IMR-90 (cell line): ENCODE measurements at regions not wholly inside any gene's neighbourhood (a gene's known extent, or its start where the extent isn't known, plus 50 kb on each side); places are given as distances from the start of the nearest gene placed in this dataset.

Experiments used
- ATAC-seq: fragments of 200-7000 bp; cut with Tn5 transposase; 2 replicates; pipeline ENCODE4 v1.9.1; 2020; ENCODE audit warnings: low read depth, mild to moderate bottlenecking, moderate library complexity
- BruUV-seq: library from RNA; stranded (reverse); fragments of 400-500 nt; replicated peaks from 2 replicates; lab custom pipeline; 2021; lab: Mats Ljungman, UMichigan
- CTCF ChIA-PET: fragments of 300-600 bp; formaldehyde crosslinking; extraction: SDS; loops from one replicate; lab custom pipeline; 2021; ENCODE audit warnings: antibody characterized with exemption; lab: Yijun Ruan, JAX
- POLR2A ChIA-PET: fragments of 300-600 bp; sonication (Branson Sonifier 250); formaldehyde crosslinking; loops from one replicate; lab custom pipeline; 2022; ENCODE audit warnings: antibody characterized with exemption; ENCODE audit not compliant: unreplicated experiment; lab: Charles Lee
- DNase-seq: peaks from one replicate; pipeline ENCODE4 v3.0.0; 2013
- H2AFZ ChIP-seq: replicated peaks from 2 replicates; pipeline ENCODE3; 2013; ENCODE audit warnings: low read length, mild to moderate bottlenecking; ENCODE audit not compliant: poor library complexity
- H2AK5ac ChIP-seq: 2 replicates; pipeline ENCODE4 v1.6.1; 2013; ENCODE audit warnings: low read depth, low read length, inconsistent platforms
- H2AK9ac ChIP-seq: replicated peaks from 2 replicates; pipeline ENCODE3; 2013; ENCODE audit warnings: mild to moderate bottlenecking, low read depth, low read length, moderate library complexity; ENCODE audit not compliant: poor library complexity
- H2BK120ac ChIP-seq: 2 replicates; pipeline ENCODE4 v1.6.1; 2013; ENCODE audit warnings: low read depth, low read length, inconsistent platforms
- H2BK15ac ChIP-seq: 3 replicates; pipeline ENCODE4 v1.6.1; 2013; ENCODE audit warnings: low read depth, low read length, inconsistent platforms
- H2BK20ac ChIP-seq: 2 replicates; pipeline ENCODE4 v1.6.1; 2013; ENCODE audit warnings: low read depth, mild to moderate bottlenecking, inconsistent platforms, low read length, moderate library complexity
- H2BK5ac ChIP-seq: 2 replicates; pipeline ENCODE4 v1.6.1; 2013; ENCODE audit warnings: mild to moderate bottlenecking, low read depth, low read length, inconsistent platforms; ENCODE audit not compliant: poor library complexity, severe bottlenecking
- H3K14ac ChIP-seq: replicated peaks from 2 replicates; pipeline ENCODE4 v1.6.1; 2013; ENCODE audit warnings: low read depth, low read length, inconsistent platforms
- H3K18ac ChIP-seq: 2 replicates; pipeline ENCODE4 v1.6.1; 2013; ENCODE audit warnings: low read depth, low read length, control low read depth
- H3K23ac ChIP-seq: 2 replicates; pipeline ENCODE4 v1.6.1; 2013; ENCODE audit warnings: low read depth, low read length, inconsistent platforms
- H3K27ac ChIP-seq: 2 replicates; pipeline ENCODE4 v1.5.1; 2013; ENCODE audit warnings: mild to moderate bottlenecking, control low read depth, low read length; ENCODE audit not compliant: insufficient read depth
- H3K27me3 ChIP-seq: 2 replicates; pipeline ENCODE4 v1.6.1; 2013; ENCODE audit warnings: low read length; ENCODE audit not compliant: control insufficient read depth, insufficient read depth
- H3K36me3 ChIP-seq: 2 replicates; pipeline ENCODE4 v1.6.1; 2013; ENCODE audit warnings: low read length, mixed read lengths; ENCODE audit not compliant: control insufficient read depth, insufficient read depth
- H3K4ac ChIP-seq: 2 replicates; pipeline ENCODE4 v1.6.1; 2013; ENCODE audit warnings: low read depth, low read length, inconsistent platforms
- H3K4me1 ChIP-seq: 2 replicates; pipeline ENCODE4 v1.6.1; 2013; ENCODE audit warnings: low read length, mixed read lengths; ENCODE audit not compliant: control insufficient read depth, insufficient read depth
- H3K4me2 ChIP-seq: 2 replicates; pipeline ENCODE4 v1.6.1; 2013; ENCODE audit warnings: low read depth, mild to moderate bottlenecking, control low read depth, low read length, moderate library complexity
- H3K4me3 ChIP-seq: 2 replicates; pipeline ENCODE4 v1.5.1; 2013; ENCODE audit warnings: low read depth, mild to moderate bottlenecking, control low read depth, low read length, moderate library complexity; ENCODE audit not compliant: insufficient read depth
- H3K56ac ChIP-seq: 2 replicates; pipeline ENCODE4 v1.6.1; 2013; ENCODE audit warnings: low read length, inconsistent platforms; ENCODE audit not compliant: insufficient read depth; ENCODE audit errors: extremely low read depth
- H3K79me1 ChIP-seq, 2 experiments: 2 replicates each; pipeline ENCODE4 v1.6.1; 2013; ENCODE audit warnings: low read length in 2 of 2, inconsistent platforms in 1 of 2, low read depth in 1 of 2
- H3K9ac ChIP-seq: 2 replicates; pipeline ENCODE4 v1.6.1; 2013; ENCODE audit warnings: low read depth, low read length, control low read depth
- H3K9me1 ChIP-seq: 2 replicates; pipeline ENCODE4 v1.6.1; 2013; ENCODE audit warnings: low read length, inconsistent platforms; ENCODE audit not compliant: insufficient read depth
- H3K9me3 ChIP-seq: 2 replicates; pipeline ENCODE4 v1.6.1; 2013; ENCODE audit warnings: low read length; ENCODE audit not compliant: control insufficient read depth, insufficient read depth
- H4K20me1 ChIP-seq: 2 replicates; pipeline ENCODE4 v1.6.1; 2013; ENCODE audit warnings: low read length, inconsistent platforms; ENCODE audit not compliant: insufficient read depth
- H4K5ac ChIP-seq: 2 replicates; pipeline ENCODE4 v1.6.1; 2013; ENCODE audit warnings: mild to moderate bottlenecking, low read depth, low read length, control low read depth
- H4K8ac ChIP-seq, 2 experiments: 2 replicates each; pipeline ENCODE4 v1.6.1; 2013; ENCODE audit warnings: low read depth in 2 of 2, low read length in 2 of 2, control low read depth in 1 of 2, inconsistent platforms in 1 of 2
- H4K91ac ChIP-seq: 2 replicates; pipeline ENCODE4 v1.6.1; 2013; ENCODE audit warnings: low read depth, low read length, inconsistent platforms; ENCODE audit not compliant: insufficient read depth
- BHLHE40 ChIP-seq: fragments of 150-350 bp; IDR thresholded peaks from 2 replicates; pipeline ENCODE4 v1.6.1; 2016; ENCODE audit warnings: mild to moderate bottlenecking, low read depth, low read length
- CEBPB ChIP-seq: IDR thresholded peaks from 2 replicates; pipeline ENCODE4 v1.6.1; 2012; ENCODE audit warnings: low read depth, low read length, improper control_type of control experiment
- CHD1 ChIP-seq: IDR thresholded peaks from 2 replicates; pipeline ENCODE4 v1.6.1; 2012; ENCODE audit warnings: low read depth, low read length, improper control_type of control experiment
- ELK1 ChIP-seq: fragments of 150-350 bp; IDR thresholded peaks from 2 replicates; pipeline ENCODE4 v1.6.1; 2016; ENCODE audit warnings: low read depth, mild to moderate bottlenecking, low read length, moderate library complexity, borderline replicate concordance
- FOS ChIP-seq: fragments of 150-350 bp; IDR thresholded peaks from 2 replicates; pipeline ENCODE4 v1.6.1; 2016; ENCODE audit warnings: low read depth, low read length
- MAFK ChIP-seq: IDR thresholded peaks from 2 replicates; pipeline ENCODE4 v1.6.1; 2012; ENCODE audit warnings: low read depth, low read length, improper control_type of control experiment
- MAZ ChIP-seq: IDR thresholded peaks from 2 replicates; pipeline ENCODE4 v1.6.1; 2012; ENCODE audit warnings: low read depth, mild to moderate bottlenecking, low read length, improper control_type of control experiment, moderate library complexity, borderline replicate concordance
- MXI1 ChIP-seq: IDR thresholded peaks from 2 replicates; pipeline ENCODE4 v1.6.1; 2012; ENCODE audit warnings: low read depth, mild to moderate bottlenecking, low read length, moderate library complexity, borderline replicate concordance
- NFE2L2 ChIP-seq: fragments of 150-350 bp; IDR thresholded peaks from 2 replicates; pipeline ENCODE4 v1.6.1; 2016; ENCODE audit warnings: low read depth, mild to moderate bottlenecking, low read length
- POLR2A ChIP-seq: IDR thresholded peaks from 2 replicates; pipeline ENCODE4 v1.6.1; 2012; ENCODE audit warnings: mild to moderate bottlenecking, low read depth, low read length
- RAD21 ChIP-seq: IDR thresholded peaks from 2 replicates; pipeline ENCODE4 v1.6.1; 2012; ENCODE audit warnings: low read length, improper control_type of control experiment
- RCOR1 ChIP-seq: IDR thresholded peaks from 2 replicates; pipeline ENCODE4 v1.6.1; 2012; ENCODE audit warnings: mild to moderate bottlenecking, low read length, improper control_type of control experiment; ENCODE audit not compliant: insufficient replicate concordance
- RFX5 ChIP-seq: IDR thresholded peaks from 2 replicates; pipeline ENCODE4 v1.8.0; 2012; ENCODE audit warnings: low read depth, mild to moderate bottlenecking, low read length, moderate library complexity
- SMC3 ChIP-seq: fragments of 150-350 bp; IDR thresholded peaks from 2 replicates; pipeline ENCODE4 v1.6.1; 2016; ENCODE audit warnings: low read depth, mild to moderate bottlenecking, antibody characterized with exemption, low read length, moderate library complexity
- USF2 ChIP-seq: fragments of 150-350 bp; IDR thresholded peaks from 2 replicates; pipeline ENCODE4 v1.6.1; 2017; ENCODE audit warnings: mild to moderate bottlenecking, antibody characterized with exemption, low read length, low read depth
- WGBS, 2 experiments: methylation state at CpG; one replicate each; pipeline versions ENCODE4 v1.1.5 to v1.1.7; 2013; ENCODE audit warnings: missing lambda C conversion rate in 2 of 2; ENCODE audit not compliant: insufficient read length in 1 of 2; ENCODE audit errors: extremely low coverage in 2 of 2; 5-methylcytosine and 5-hydroxymethylcytosine counted together
- dilution Hi-C: fragments of 300-500 bp; cut with HindIII; formaldehyde crosslinking; loops from one replicate; pipeline ENCODE4 v1.14.3; 2018; ENCODE audit warnings: low sequenced_read_pairs; ENCODE audit not compliant: unreplicated experiment
- in situ Hi-C: fragments of 300-500 bp; cut with MboI; formaldehyde crosslinking; loops from 3 replicates; pipeline ENCODE4 v1.14.3; 2019; ENCODE audit warnings: low sequenced_read_pairs, inconsistent platforms, mixed read lengths
- intact Hi-C: fragments of 100-400 bp; cut with micrococcal nuclease; formaldehyde crosslinking; loops from 2 replicates; pipeline ENCODE4 v1.10.0; 2022
- TF ChIP-seq, protein P1 (sequence below): conservative IDR thresholded peaks from 2 replicates; pipeline ENCODE4 v1.5.1; 2012; ENCODE audit warnings: mild to moderate bottlenecking, low read depth, low read length, improper control_type of control experiment

DNA sequence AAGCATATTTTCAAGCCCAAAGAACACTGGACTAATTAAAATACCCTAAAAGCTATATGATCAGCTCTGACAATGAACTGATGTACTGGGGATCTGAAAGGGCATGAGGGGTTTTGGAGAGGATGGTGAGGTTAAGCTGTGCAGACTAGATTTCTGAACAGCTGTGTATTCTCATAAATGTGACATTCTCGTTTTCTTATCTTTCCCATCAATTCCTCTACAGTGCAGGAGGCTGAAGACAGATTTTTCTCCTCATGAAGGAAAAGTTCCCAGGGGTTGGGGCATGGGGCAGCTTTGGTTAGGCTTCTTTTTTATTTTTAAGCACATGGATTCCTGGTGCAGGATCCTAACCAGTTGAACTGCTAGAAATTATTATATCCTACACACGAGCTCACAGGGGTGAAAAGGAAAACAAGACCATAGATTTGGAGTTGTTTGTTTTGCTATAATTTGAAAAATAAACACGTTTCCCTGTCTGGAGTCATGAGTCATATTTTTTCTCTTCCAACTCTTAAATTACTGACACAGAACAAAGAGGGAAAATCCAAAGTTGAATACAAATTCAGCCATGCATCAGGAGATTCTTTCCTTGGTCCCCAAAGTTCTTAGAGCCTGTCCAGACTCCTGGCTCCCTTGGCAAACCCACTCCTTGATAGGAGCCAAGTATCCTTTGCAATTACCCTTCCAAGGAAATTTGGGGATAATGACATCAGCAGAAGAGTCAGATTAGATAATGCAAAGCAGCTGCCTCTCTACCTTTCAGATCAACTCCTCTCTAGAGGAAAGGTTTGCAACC lies 147.7 kb upstream of the NPVF start:
- Histone ChIP-seq H4K8ac (no peak overlapping the region), H4K91ac (no peak overlapping the region), H3K9ac (no peak overlapping the region), H3K9me1 (no peaks in the 10 kb centered on the region), H3K4me1 (no peaks in the 10 kb centered on the region), H4K5ac (no peak overlapping the region), H3K79me1 (no peaks in the 10 kb centered on the region), H3K36me3 (no peaks in the 10 kb centered on the region), H2AK9ac (no peak overlapping the region), H2BK20ac (no peak overlapping the region), H2BK120ac (no peak overlapping the region), H3K4me2 (no peak overlapping the region), H2BK5ac (no peak overlapping the region), H3K9me3 (no peaks in the 10 kb centered on the region), H2AFZ (no peak overlapping the region), H3K27ac (no peak overlapping the region), H3K4me3 (no peak overlapping the region), H3K18ac (no peak overlapping the region), H3K27me3 (no peaks in the 10 kb centered on the region), H2BK15ac (no peak overlapping the region), H3K23ac (no peak overlapping the region), H4K20me1 (no peaks in the 10 kb centered on the region), H2AK5ac (no peak overlapping the region), H3K4ac (no peak overlapping the region), H3K56ac (no peak overlapping the region), H3K14ac (no peak overlapping the region)
- DNase-seq (no peak), ATAC-seq (no peak)
- TF ChIP-seq CHD1 (no peak), MAFK (no peak), POLR2A (no peak), CEBPB (no peak), USF2 (no peak), RCOR1 (no peak), MAZ (no peak), FOS (no peak), ELK1 (no peak), SMC3 (no peak), MXI1 (no peak), RFX5 (no peak), NFE2L2 (no peak), RAD21 (no peak), BHLHE40 (no peak)
- TF ChIP-seq, protein P1, sequence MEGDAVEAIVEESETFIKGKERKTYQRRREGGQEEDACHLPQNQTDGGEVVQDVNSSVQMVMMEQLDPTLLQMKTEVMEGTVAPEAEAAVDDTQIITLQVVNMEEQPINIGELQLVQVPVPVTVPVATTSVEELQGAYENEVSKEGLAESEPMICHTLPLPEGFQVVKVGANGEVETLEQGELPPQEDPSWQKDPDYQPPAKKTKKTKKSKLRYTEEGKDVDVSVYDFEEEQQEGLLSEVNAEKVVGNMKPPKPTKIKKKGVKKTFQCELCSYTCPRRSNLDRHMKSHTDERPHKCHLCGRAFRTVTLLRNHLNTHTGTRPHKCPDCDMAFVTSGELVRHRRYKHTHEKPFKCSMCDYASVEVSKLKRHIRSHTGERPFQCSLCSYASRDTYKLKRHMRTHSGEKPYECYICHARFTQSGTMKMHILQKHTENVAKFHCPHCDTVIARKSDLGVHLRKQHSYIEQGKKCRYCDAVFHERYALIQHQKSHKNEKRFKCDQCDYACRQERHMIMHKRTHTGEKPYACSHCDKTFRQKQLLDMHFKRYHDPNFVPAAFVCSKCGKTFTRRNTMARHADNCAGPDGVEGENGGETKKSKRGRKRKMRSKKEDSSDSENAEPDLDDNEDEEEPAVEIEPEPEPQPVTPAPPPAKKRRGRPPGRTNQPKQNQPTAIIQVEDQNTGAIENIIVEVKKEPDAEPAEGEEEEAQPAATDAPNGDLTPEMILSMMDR: no peak
- BruUV-seq: no TSS peak
- in situ Hi-C loops (no loop called here), dilution Hi-C loops (no loop called here), intact Hi-C loops (no loop called here)
- CTCF ChIA-PET: no interaction called here
- WGBS, 2 experiments: no CpG with 5 or more reads among the region's 3 CpGs
- POLR2A ChIA-PET: no interaction called here
